ENCODE measurements at regions not wholly inside any gene's neighbourhood (a gene's known extent, or its start where the extent isn't known, plus 50 kb on each side); places are given as distances from the start of the nearest gene placed in this dataset.

DNA sequence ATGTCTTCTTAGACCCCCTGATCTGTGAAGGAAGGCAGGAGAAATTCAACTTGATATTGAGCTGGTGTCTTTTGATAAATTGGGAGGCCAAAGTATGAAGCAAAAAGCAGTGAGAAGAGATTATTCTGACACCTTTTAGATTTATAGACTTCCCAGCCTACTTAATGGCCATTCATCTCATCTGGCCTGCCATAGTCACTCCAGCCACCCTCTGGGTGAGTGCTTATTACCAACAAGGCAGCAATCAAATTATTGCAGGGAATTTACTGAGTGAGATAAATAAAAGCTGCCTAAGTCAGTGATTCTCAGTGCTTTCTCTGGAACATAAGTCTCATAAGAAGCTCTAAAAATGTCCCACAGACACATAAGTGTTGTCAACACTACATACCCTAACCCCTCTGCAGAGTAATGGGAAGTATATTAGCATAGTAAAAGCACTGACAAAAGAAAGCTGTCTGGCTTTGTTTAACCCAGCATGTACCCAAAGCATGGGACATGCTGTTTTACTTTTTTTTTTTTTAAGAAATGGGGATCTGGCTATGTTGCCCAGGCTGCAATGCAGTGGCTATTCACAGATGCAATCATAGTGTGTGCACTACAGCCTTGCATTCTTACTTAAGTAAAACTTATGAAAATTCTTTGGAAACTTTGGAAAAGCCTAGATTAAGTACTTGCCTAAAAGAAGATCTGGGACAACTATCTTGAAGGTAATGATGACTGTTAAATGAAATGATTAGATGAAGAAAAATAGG lies 725.3 kb downstream of the TUSC7 start:
- Mint-ChIP-seq H3K27me3 (no peaks in the 10 kb centered on the region), H3K4me3 (no peak overlapping the region), H3K9me3 (peaks cover 0 to 11% (median 3%) of the 10 kb centered on the region in 5 donors), H3K27ac (peak overlapping the region in 1 of 8 donors; percentile 76), H3K4me1 (no peaks in the 10 kb centered on the region), H3K36me3 (no peaks in the 10 kb centered on the region)
- DNase-seq = no peak
- H3K27ac ChIP-seq (ENCODE audit: low read depth, low read length) = no peak overlapping the region
- POLR2A ChIA-PET = no interaction called here
- CTCF ChIA-PET = no interaction called here
- no peak overlapping the region for H3K4me3 ChIP-seq (ENCODE audit: low read length)
- no peaks in the 10 kb centered on the region for H3K4me1 ChIP-seq (ENCODE audit: insufficient read depth, low read length)
- no peaks in the 10 kb centered on the region for H3K9me3 ChIP-seq (ENCODE audit: low read length)
- no peaks in the 10 kb centered on the region for H3K27me3 ChIP-seq (ENCODE audit: insufficient read depth, low read length, poor library complexity, severe bottlenecking)
- no peaks in the 10 kb centered on the region for H3K36me3 ChIP-seq (ENCODE audit: insufficient read depth, low read length)

GRCh38 chr3:117435506-117435905 lies 725.9 kb downstream of the TUSC7 start:
- Mint-ChIP-seq H3K36me3 (no peaks in the 10 kb centered on the region), H3K27ac (peak overlapping the region in 1 of 8 donors; percentile 76), H3K9me3 (peaks cover 0 to 11% (median 3%) of the 10 kb centered on the region in 5 donors), H3K27me3 (no peaks in the 10 kb centered on the region), H3K4me3 (no peak overlapping the region), H3K4me1 (no peaks in the 10 kb centered on the region)
- Histone ChIP-seq H3K4me1 (ENCODE audit: insufficient read depth, low read length) (no peaks in the 10 kb centered on the region), H3K9me3 (ENCODE audit: low read length) (no peaks in the 10 kb centered on the region), H3K36me3 (ENCODE audit: insufficient read depth, low read length) (no peaks in the 10 kb centered on the region), H3K27me3 (ENCODE audit: insufficient read depth, low read length, poor library complexity, severe bottlenecking) (no peaks in the 10 kb centered on the region), H3K27ac (ENCODE audit: low read depth, low read length) (no peak overlapping the region), H3K4me3 (ENCODE audit: low read length) (no peak overlapping the region)
- POLR2A ChIA-PET = no interaction called here
- DNase-seq = no peak
- CTCF ChIA-PET = no interaction called here

DNA sequence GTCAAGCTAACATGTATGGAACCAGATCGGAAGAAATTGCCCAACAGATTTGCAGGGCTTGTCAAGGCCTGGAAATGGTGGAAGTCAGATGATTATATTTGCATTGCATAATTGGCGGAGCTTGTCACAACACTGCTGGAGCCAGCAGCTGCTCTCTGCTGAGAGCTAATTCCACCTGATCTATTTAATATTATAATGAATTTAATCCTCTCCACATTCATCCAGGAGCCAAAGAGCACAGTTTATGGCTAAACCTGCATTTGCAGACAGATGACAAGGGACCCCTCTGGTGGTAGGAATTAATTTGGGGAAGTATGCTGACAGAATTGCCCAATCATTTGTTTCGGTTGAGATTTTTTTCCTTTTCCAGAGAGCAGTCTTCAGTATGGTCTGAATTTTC lies 730.2 kb downstream of the TUSC7 start:
- DNase-seq = no peak
- CTCF ChIA-PET = no interaction called here
- H3K27ac Mint-ChIP-seq = no peak overlapping the region
- Histone ChIP-seq H3K9me3 (ENCODE audit: low read length) (no peaks in the 10 kb centered on the region), H3K4me1 (ENCODE audit: insufficient read depth, low read length) (no peaks in the 10 kb centered on the region), H3K36me3 (ENCODE audit: insufficient read depth, low read length) (no peaks in the 10 kb centered on the region), H3K27ac (ENCODE audit: low read depth, low read length) (no peak overlapping the region), H3K4me3 (ENCODE audit: low read length) (no peak overlapping the region), H3K27me3 (ENCODE audit: insufficient read depth, low read length, poor library complexity, severe bottlenecking) (no peaks in the 10 kb centered on the region)
- no peaks in the 10 kb centered on the region for H3K36me3 Mint-ChIP-seq
- H3K4me1 Mint-ChIP-seq = no peaks in the 10 kb centered on the region
- H3K4me3 Mint-ChIP-seq = no peak overlapping the region
- POLR2A ChIA-PET = no interaction called here
- H3K9me3 Mint-ChIP-seq = peaks cover 0 to 7% (median 3%) of the 10 kb centered on the region in 5 donors
- H3K27me3 Mint-ChIP-seq = no peaks in the 10 kb centered on the region

- no peak overlapping the region for H3K4me3 Mint-ChIP-seq
- H3K27ac Mint-ChIP-seq = no peak overlapping the region
- DNase-seq = no peak
- no peaks in the 10 kb centered on the region for H3K36me3 Mint-ChIP-seq
- no peaks in the 10 kb centered on the region for H3K9me3 ChIP-seq (ENCODE audit: low read length)
- H3K9me3 Mint-ChIP-seq = peaks cover 0 to 11% (median 0%) of the 10 kb centered on the region in 5 donors
- CTCF ChIA-PET = no interaction called here
- no peak overlapping the region for H3K4me3 ChIP-seq (ENCODE audit: low read length)
- no peaks in the 10 kb centered on the region for H3K4me1 ChIP-seq (ENCODE audit: insufficient read depth, low read length)
- POLR2A ChIA-PET = no interaction called here
- H3K4me1 Mint-ChIP-seq = no peaks in the 10 kb centered on the region
- H3K27ac ChIP-seq (ENCODE audit: low read depth, low read length) = no peak overlapping the region
- H3K27me3 ChIP-seq (ENCODE audit: insufficient read depth, low read length, poor library complexity, severe bottlenecking) = no peaks in the 10 kb centered on the region
- no peaks in the 10 kb centered on the region for H3K27me3 Mint-ChIP-seq
- no peaks in the 10 kb centered on the region for H3K36me3 ChIP-seq (ENCODE audit: insufficient read depth, low read length)
These were observed 732.3 kb downstream of the TUSC7 start for GRCh38 chr3:117441851-117442250.

DNA sequence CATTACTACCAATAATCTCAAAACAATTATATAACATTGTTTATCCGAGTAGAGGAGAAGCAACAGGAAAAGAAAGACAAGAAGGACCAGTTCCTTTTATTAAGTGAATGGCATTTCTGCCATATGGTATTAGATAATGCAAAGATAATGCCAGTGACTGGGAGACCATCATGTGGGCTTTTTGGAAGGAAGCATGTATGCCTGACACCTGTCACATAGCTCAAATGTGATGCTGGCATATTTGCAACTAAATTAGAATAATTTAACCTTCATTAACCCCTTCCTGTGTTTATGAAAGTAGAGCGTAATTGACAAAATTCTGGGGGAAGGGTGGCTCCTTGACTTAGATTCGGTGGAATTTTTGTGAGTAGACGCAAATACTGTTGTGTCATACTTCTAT lies 733.0 kb downstream of the TUSC7 start:
- Histone ChIP-seq H3K4me1 (ENCODE audit: insufficient read depth, low read length) (no peaks in the 10 kb centered on the region), H3K36me3 (ENCODE audit: insufficient read depth, low read length) (no peaks in the 10 kb centered on the region), H3K9me3 (ENCODE audit: low read length) (no peaks in the 10 kb centered on the region), H3K4me3 (ENCODE audit: low read length) (no peak overlapping the region), H3K27me3 (ENCODE audit: insufficient read depth, low read length, poor library complexity, severe bottlenecking) (no peaks in the 10 kb centered on the region), H3K27ac (ENCODE audit: low read depth, low read length) (no peak overlapping the region)
- POLR2A ChIA-PET = no interaction called here
- Mint-ChIP-seq H3K27ac (no peak overlapping the region), H3K9me3 (peaks cover 0 to 12% (median 0%) of the 10 kb centered on the region in 5 donors), H3K4me1 (no peaks in the 10 kb centered on the region), H3K4me3 (no peak overlapping the region), H3K27me3 (no peaks in the 10 kb centered on the region), H3K36me3 (no peaks in the 10 kb centered on the region)
- no peak for DNase-seq
- CTCF ChIA-PET = no interaction called here

DNA sequence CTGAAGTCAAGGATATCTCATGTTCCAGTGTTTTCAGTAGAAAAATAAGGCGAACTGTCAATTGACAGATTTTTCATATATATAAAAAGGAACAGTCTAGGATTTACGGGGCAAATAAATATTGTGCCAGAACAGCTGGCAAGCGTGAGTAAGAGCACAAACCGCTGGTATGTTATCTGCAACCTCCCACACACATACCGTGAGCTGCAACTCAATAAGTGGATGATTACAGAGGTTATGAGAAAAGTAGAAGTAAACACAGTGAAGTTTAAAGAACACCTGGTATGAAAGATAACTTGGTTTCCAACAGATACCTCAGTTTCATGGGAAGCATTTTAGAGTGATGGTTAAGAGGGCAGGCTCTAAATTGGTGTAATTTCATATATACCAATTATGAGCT lies 733.4 kb downstream of the TUSC7 start:
- H3K4me1 Mint-ChIP-seq = no peaks in the 10 kb centered on the region
- no peaks in the 10 kb centered on the region for H3K36me3 ChIP-seq (ENCODE audit: insufficient read depth, low read length)
- H3K36me3 Mint-ChIP-seq = no peaks in the 10 kb centered on the region
- DNase-seq = no peak
- H3K27ac ChIP-seq (ENCODE audit: low read depth, low read length) = no peak overlapping the region
- peaks cover 0 to 12% (median 0%) of the 10 kb centered on the region in 5 donors for H3K9me3 Mint-ChIP-seq
- no peaks in the 10 kb centered on the region for H3K9me3 ChIP-seq (ENCODE audit: low read length)
- ChIA-PET CTCF (no interaction called here), POLR2A (no interaction called here)
- H3K4me3 ChIP-seq (ENCODE audit: low read length) = no peak overlapping the region
- no peaks in the 10 kb centered on the region for H3K4me1 ChIP-seq (ENCODE audit: insufficient read depth, low read length)
- H3K27me3 Mint-ChIP-seq = no peaks in the 10 kb centered on the region
- H3K27ac Mint-ChIP-seq = no peak overlapping the region
- no peaks in the 10 kb centered on the region for H3K27me3 ChIP-seq (ENCODE audit: insufficient read depth, low read length, poor library complexity, severe bottlenecking)
- no peak overlapping the region for H3K4me3 Mint-ChIP-seq

GRCh38 chr3:117444175-117444574 lies 734.6 kb downstream of the TUSC7 start:
- Mint-ChIP-seq H3K27me3 (no peaks in the 10 kb centered on the region), H3K27ac (no peak overlapping the region), H3K4me1 (no peaks in the 10 kb centered on the region), H3K4me3 (no peak overlapping the region), H3K9me3 (peaks cover 0 to 18% (median 0%) of the 10 kb centered on the region in 5 donors), H3K36me3 (no peaks in the 10 kb centered on the region)
- Histone ChIP-seq H3K36me3 (ENCODE audit: insufficient read depth, low read length) (no peaks in the 10 kb centered on the region), H3K9me3 (ENCODE audit: low read length) (no peaks in the 10 kb centered on the region), H3K4me3 (ENCODE audit: low read length) (no peak overlapping the region), H3K4me1 (ENCODE audit: insufficient read depth, low read length) (no peaks in the 10 kb centered on the region), H3K27me3 (ENCODE audit: insufficient read depth, low read length, poor library complexity, severe bottlenecking) (no peaks in the 10 kb centered on the region), H3K27ac (ENCODE audit: low read depth, low read length) (no peak overlapping the region)
- CTCF ChIA-PET = no interaction called here
- DNase-seq = no peak
- POLR2A ChIA-PET = no interaction called here

DNA sequence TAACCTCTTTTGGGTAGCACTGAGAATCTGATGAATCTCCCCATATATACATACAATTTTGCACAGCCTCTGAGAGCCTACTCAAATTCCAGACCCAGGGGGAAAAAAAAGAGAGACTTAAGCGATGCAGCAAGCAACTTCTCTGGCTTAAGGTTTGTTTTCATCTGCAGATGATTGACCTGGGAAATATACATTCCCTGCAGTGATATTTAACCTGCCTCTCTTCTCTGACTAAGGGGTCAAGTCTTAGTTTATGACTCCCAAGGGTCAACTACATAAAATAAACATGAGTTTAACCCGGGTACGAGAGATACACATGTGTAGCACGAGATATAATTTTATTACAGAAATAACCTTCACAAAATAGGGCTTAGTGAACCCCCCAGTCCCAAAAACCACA lies 737.8 kb downstream of the TUSC7 start:
- Histone ChIP-seq H3K27ac (ENCODE audit: low read depth, low read length) (no peak overlapping the region), H3K4me1 (ENCODE audit: insufficient read depth, low read length) (no peaks in the 10 kb centered on the region), H3K4me3 (ENCODE audit: low read length) (no peak overlapping the region), H3K36me3 (ENCODE audit: insufficient read depth, low read length) (no peaks in the 10 kb centered on the region), H3K27me3 (ENCODE audit: insufficient read depth, low read length, poor library complexity, severe bottlenecking) (no peaks in the 10 kb centered on the region), H3K9me3 (ENCODE audit: low read length) (no peaks in the 10 kb centered on the region)
- Mint-ChIP-seq H3K4me3 (no peak overlapping the region), H3K27me3 (no peaks in the 10 kb centered on the region), H3K4me1 (no peaks in the 10 kb centered on the region), H3K9me3 (peaks cover 0 to 15% (median 2%) of the 10 kb centered on the region in 5 donors), H3K27ac (no peak overlapping the region), H3K36me3 (no peaks in the 10 kb centered on the region)
- DNase-seq = no peak
- POLR2A ChIA-PET = no interaction called here
- CTCF ChIA-PET = no interaction called here

- H3K4me1 ChIP-seq (ENCODE audit: insufficient read depth, low read length) = no peaks in the 10 kb centered on the region
- no peaks in the 10 kb centered on the region for H3K36me3 ChIP-seq (ENCODE audit: insufficient read depth, low read length)
- no peaks in the 10 kb centered on the region for H3K9me3 ChIP-seq (ENCODE audit: low read length)
- no peak overlapping the region for H3K27ac ChIP-seq (ENCODE audit: low read depth, low read length)
- no peak overlapping the region for H3K4me3 ChIP-seq (ENCODE audit: low read length)
- ChIA-PET CTCF (no interaction called here), POLR2A (no interaction called here)
- no peaks in the 10 kb centered on the region for H3K4me1 Mint-ChIP-seq
- H3K27me3 Mint-ChIP-seq = no peaks in the 10 kb centered on the region
- DNase-seq = no peak
- no peak overlapping the region for H3K27ac Mint-ChIP-seq
- no peaks in the 10 kb centered on the region for H3K27me3 ChIP-seq (ENCODE audit: insufficient read depth, low read length, poor library complexity, severe bottlenecking)
- peaks cover 0 to 15% (median 0%) of the 10 kb centered on the region in 5 donors for H3K9me3 Mint-ChIP-seq
- H3K4me3 Mint-ChIP-seq = no peak overlapping the region
- H3K36me3 Mint-ChIP-seq = no peaks in the 10 kb centered on the region
These were observed 740.4 kb downstream of the TUSC7 start for GRCh38 chr3:117450026-117450425.

Measured in CD8-positive, alpha-beta memory T cell (primary cell).